Fibroblast of mammary gland (primary cell): ENCODE measurements at regions not wholly inside any gene's neighbourhood (a gene's known extent, or its start where the extent isn't known, plus 50 kb on each side); places are given as distances from the start of the nearest gene placed in this dataset.
A peak's percentile ranks its signal among the peaks of the same experiment; 100 is the strongest.

Source experiments
- DNase-seq: peaks from one replicate; pipeline ENCODE4 v3.0.0-alpha.2; 2010; ENCODE audit warnings: low read depth
- H3K4me3 ChIP-seq: 2 replicates; pipeline ENCODE4 v1.5.1; 2011; ENCODE audit warnings: low read depth, mild to moderate bottlenecking, low read length, moderate library complexity; ENCODE audit not compliant: control insufficient read depth
- TF ChIP-seq, protein P1 (sequence below): conservative IDR thresholded peaks from 2 replicates; pipeline ENCODE4 v1.5.1; 2011; ENCODE audit warnings: low read depth, low read length, inconsistent platforms; ENCODE audit not compliant: control insufficient read depth, insufficient read depth

DNA sequence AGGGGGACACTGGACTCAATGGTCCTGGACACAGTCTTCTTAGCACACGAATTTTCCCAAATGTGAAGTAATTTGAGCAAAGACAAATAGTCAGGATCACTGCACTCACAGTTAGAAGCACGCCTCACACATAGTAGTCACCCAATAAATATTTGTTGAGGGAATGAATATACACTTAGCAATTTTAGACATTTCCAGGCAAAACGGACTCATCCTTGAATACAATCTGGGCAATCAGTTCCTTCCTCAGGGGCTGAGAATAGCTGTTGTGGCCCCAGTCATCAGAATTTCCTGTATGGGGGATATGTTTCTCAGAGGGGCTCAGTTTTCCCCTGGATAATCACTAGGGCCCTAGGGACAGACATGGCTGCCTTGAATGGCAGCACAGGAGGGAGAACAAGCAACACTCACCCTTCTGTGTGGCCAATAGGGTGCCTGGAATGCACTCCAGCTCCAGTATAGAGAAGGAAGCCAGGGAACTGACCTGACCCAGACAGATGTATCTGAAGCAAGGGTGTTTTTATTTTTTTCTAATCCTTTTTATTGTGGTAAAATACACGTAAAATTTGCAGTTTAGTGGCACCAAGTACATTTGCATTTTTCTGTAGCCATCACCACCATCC, 282.7 kb upstream of the ZNF32 start:
- DNase-seq: peak; percentile 84
- TF ChIP-seq, protein P1, sequence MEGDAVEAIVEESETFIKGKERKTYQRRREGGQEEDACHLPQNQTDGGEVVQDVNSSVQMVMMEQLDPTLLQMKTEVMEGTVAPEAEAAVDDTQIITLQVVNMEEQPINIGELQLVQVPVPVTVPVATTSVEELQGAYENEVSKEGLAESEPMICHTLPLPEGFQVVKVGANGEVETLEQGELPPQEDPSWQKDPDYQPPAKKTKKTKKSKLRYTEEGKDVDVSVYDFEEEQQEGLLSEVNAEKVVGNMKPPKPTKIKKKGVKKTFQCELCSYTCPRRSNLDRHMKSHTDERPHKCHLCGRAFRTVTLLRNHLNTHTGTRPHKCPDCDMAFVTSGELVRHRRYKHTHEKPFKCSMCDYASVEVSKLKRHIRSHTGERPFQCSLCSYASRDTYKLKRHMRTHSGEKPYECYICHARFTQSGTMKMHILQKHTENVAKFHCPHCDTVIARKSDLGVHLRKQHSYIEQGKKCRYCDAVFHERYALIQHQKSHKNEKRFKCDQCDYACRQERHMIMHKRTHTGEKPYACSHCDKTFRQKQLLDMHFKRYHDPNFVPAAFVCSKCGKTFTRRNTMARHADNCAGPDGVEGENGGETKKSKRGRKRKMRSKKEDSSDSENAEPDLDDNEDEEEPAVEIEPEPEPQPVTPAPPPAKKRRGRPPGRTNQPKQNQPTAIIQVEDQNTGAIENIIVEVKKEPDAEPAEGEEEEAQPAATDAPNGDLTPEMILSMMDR: no peak
- H3K4me3 ChIP-seq: no peak overlapping the region

DNA sequence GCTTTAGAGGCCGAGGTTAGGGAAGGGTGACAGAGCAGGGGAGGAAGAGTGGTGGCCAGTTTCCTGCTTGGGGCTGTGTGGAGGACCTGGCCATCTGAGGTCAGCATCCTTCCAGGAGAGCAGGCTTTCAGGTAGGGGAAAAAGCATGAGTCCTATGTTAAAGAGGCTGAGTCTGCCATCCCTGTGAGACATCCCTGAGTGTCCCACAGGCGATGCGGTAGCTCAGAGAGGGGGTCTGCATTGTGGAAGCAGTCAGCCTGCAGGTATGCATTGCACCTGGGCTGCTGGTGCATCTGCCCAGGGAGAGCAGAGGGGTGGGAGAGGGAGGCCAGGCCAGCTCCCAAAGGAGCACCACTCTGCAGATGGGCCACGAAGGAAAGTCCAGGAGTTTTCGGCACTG, 282.1 kb upstream of the ZNF32 start:
- no peak overlapping the region for H3K4me3 ChIP-seq
- TF ChIP-seq, protein P1: no peak
- no peak for DNase-seq

DNA sequence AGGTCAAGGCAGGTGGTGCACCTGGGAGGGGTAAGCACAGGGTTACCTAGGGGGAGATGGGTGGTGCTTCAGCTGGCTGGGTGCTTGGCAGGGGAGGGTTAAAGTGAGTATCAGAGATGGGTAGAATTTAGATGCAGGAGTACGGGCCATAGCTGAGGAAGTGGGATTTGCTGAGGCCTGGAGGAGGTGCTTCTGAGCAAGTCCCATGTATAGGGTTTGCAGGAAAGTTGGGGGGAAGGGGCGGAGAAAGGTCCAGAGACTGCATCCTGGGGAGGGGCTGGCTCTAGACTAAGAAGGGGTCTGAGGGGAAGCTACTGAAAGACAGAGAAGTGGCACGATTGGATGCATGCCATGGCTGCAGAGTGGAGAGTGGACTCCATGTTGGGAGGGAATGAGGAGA, 281.6 kb upstream of the ZNF32 start:
- no peak overlapping the region for H3K4me3 ChIP-seq
- DNase-seq: no peak

DNA sequence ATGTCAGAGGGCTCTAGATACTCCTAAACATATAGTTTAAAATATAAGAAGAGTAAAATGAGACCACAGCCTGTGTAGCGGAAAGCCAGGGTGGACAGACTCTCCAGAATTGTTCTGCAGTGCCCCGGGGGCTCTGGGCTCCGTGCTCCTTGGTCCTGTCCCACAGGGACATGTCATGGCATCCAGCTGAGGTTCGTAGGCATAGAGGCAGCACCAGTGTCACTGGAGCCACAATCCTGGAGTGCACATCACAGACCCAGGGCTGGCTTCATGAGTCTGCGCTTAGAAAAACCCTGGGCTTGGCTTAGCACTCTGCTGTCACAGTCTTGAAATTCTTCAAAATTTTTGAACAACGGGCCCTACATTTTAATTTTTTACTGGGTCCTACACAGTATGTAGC, 280.4 kb upstream of the ZNF32 start:
- no peak overlapping the region for H3K4me3 ChIP-seq
- TF ChIP-seq, protein P1: no peak
- DNase-seq: no peak

More for the DNA sequence above, 281.6 kb upstream of the ZNF32 start:
- TF ChIP-seq, protein P1: no peak

DNA sequence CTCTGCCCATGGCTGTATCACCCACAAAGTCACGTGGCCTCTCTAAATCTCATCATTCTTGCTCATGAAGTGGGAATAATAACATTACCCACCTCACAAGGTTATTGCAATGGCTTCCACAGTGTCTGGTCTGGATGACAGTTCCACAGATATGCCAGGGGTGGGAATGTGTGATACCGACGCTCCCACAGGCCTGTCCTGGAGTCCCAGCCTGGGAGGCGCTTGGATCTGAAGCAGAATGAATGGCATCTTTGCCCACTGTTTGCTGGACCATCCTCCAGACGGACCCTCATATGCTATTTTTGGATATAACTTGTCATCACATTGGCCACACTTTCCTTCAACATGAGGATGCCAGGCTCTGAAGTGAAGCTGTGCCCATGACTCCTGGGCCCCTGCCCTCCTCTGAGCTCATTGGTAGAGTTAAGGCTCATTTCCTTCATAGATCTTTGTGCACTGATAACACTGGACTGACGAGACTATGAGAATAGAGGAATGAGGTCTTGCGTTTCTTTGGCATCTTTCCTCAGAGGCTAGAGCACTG, 279.8 kb upstream of the ZNF32 start:
- H3K4me3 ChIP-seq: no peak overlapping the region
- DNase-seq: no peak
- TF ChIP-seq, protein P1: no peak

DNA sequence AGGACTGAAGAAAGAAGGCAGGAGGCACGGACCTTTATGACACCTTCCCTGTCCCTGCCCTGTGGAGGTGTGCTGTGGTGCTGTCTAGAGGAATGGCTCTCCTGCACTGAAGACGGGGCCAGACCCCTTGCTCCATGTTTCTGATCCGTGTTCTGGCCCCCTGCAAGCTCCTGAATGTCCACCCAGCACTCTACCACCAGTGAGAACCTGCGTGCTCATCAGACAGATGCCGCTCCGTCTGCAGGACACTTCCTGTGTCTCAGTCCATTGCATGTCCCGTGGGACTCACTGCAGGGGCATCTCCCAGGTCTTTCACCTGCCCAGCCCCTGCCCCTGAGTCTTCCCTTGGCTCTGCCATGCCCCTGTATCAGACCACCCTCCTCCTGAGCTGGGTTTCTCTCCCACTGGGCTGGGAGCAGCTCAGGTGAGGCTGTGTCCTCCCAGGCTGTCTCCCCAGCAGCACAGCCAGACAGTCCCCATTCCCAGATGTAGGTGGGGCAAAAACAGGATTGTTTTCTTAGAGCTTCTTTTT, 278.3 kb upstream of the ZNF32 start:
- H3K4me3 ChIP-seq: no peak overlapping the region
- TF ChIP-seq, protein P1: no peak
- no peak for DNase-seq
